ENCODE measurements at regions not wholly inside any gene's neighbourhood (a gene's known extent, or its start where the extent isn't known, plus 50 kb on each side); places are given as distances from the start of the nearest gene placed in this dataset.

DNA sequence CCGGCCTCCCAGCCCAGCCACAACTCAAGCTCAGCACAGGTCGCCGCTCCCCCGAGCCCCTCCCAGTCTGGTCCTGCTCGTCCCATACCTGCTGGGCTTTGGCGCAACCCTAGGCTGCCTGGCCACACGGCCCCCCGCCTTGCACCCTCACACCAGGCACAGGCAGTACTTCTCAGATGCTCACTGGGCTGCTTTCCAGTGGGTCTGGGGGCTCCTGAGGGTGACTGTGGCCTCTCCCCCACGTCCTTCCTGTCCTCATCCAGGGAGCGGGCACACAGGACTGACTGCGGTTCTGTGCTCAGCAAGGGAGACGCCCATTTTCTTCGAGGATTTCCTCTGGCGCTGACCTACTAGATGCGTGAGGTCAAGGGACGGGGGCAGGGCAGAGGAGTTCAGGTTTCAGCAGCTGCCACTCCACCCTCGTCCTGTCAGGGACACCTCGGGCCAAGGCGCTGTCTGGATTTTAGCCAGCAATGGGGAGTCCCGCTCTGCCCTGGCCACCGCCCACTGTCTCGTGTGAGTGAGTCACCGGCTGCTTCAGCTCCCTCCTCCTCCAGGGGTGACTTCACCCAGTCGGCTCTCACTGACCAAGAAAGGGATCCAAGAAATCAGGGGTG, 115.8 kb downstream of the NPIPB11 start (continued):
- TF ChIP-seq, protein P1, sequence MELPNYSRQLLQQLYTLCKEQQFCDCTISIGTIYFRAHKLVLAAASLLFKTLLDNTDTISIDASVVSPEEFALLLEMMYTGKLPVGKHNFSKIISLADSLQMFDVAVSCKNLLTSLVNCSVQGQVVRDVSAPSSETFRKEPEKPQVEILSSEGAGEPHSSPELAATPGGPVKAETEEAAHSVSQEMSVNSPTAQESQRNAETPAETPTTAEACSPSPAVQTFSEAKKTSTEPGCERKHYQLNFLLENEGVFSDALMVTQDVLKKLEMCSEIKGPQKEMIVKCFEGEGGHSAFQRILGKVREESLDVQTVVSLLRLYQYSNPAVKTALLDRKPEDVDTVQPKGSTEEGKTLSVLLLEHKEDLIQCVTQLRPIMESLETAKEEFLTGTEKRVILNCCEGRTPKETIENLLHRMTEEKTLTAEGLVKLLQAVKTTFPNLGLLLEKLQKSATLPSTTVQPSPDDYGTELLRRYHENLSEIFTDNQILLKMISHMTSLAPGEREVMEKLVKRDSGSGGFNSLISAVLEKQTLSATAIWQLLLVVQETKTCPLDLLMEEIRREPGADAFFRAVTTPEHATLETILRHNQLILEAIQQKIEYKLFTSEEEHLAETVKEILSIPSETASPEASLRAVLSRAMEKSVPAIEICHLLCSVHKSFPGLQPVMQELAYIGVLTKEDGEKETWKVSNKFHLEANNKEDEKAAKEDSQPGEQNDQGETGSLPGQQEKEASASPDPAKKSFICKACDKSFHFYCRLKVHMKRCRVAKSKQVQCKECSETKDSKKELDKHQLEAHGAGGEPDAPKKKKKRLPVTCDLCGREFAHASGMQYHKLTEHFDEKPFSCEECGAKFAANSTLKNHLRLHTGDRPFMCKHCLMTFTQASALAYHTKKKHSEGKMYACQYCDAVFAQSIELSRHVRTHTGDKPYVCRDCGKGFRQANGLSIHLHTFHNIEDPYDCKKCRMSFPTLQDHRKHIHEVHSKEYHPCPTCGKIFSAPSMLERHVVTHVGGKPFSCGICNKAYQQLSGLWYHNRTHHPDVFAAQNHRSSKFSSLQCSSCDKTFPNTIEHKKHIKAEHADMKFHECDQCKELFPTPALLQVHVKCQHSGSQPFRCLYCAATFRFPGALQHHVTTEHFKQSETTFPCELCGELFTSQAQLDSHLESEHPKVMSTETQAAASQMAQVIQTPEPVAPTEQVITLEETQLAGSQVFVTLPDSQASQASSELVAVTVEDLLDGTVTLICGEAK (IDR thresholded peaks at IDR 0.05) = 0 out of 2 replicates have a peak, but pooled peaks have one; percentile 13
- TF ChIP-seq, protein P1 (CRISPR knock-in tag; IDR thresholded peaks at IDR 0.05) = no peak
- TF ChIP-seq CEBPG (CRISPR knock-in tag; IDR thresholded peaks at IDR 0.05) (0 out of 2 replicates have a peak, but pooled peaks have one; percentile 36), CEBPG (tag; conservative IDR thresholded peaks at IDR 0.05 in 1 of 2, IDR thresholded peaks at IDR 0.05 in 1 of 2) (no peak), SMAD2 (IDR thresholded peaks at IDR 0.05; ENCODE audit: low read depth, low read length) (no peak), ZFX (CRISPR knock-in tag; IDR thresholded peaks at IDR 0.05) (peak; percentile 53), U2AF1 (optimal IDR thresholded peaks at IDR 0.05; ENCODE audit: low read depth, low read length) (no peak), SP1 (CRISPR knock-in tag; IDR thresholded peaks at IDR 0.05) (peak; percentile 84), ZNF766 (CRISPR knock-in tag; conservative IDR thresholded peaks at IDR 0.05) (0 out of 2 replicates have a peak, but pooled peaks have one; percentile 56)
- TF ChIP-seq, protein P2, sequence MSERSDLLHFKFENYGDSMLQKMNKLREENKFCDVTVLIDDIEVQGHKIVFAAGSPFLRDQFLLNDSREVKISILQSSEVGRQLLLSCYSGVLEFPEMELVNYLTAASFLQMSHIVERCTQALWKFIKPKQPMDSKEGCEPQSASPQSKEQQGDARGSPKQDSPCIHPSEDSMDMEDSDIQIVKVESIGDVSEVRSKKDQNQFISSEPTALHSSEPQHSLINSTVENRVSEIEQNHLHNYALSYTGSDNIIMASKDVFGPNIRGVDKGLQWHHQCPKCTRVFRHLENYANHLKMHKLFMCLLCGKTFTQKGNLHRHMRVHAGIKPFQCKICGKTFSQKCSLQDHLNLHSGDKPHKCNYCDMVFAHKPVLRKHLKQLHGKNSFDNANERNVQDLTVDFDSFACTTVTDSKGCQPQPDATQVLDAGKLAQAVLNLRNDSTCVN (CRISPR knock-in tag; IDR thresholded peaks at IDR 0.05) = no peak
- TF ChIP-seq, protein P3, sequence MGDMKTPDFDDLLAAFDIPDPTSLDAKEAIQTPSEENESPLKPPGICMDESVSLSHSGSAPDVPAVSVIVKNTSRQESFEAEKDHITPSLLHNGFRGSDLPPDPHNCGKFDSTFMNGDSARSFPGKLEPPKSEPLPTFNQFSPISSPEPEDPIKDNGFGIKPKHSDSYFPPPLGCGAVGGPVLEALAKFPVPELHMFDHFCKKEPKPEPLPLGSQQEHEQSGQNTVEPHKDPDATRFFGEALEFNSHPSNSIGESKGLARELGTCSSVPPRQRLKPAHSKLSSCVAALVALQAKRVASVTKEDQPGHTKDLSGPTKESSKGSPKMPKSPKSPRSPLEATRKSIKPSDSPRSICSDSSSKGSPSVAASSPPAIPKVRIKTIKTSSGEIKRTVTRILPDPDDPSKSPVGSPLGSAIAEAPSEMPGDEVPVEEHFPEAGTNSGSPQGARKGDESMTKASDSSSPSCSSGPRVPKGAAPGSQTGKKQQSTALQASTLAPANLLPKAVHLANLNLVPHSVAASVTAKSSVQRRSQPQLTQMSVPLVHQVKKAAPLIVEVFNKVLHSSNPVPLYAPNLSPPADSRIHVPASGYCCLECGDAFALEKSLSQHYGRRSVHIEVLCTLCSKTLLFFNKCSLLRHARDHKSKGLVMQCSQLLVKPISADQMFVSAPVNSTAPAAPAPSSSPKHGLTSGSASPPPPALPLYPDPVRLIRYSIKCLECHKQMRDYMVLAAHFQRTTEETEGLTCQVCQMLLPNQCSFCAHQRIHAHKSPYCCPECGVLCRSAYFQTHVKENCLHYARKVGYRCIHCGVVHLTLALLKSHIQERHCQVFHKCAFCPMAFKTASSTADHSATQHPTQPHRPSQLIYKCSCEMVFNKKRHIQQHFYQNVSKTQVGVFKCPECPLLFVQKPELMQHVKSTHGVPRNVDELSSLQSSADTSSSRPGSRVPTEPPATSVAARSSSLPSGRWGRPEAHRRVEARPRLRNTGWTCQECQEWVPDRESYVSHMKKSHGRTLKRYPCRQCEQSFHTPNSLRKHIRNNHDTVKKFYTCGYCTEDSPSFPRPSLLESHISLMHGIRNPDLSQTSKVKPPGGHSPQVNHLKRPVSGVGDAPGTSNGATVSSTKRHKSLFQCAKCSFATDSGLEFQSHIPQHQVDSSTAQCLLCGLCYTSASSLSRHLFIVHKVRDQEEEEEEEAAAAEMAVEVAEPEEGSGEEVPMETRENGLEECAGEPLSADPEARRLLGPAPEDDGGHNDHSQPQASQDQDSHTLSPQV (IDR thresholded peaks at IDR 0.05) = peak; percentile 40; the same call in 1 of the 2 replicates
- TF ChIP-seq, protein P4, sequence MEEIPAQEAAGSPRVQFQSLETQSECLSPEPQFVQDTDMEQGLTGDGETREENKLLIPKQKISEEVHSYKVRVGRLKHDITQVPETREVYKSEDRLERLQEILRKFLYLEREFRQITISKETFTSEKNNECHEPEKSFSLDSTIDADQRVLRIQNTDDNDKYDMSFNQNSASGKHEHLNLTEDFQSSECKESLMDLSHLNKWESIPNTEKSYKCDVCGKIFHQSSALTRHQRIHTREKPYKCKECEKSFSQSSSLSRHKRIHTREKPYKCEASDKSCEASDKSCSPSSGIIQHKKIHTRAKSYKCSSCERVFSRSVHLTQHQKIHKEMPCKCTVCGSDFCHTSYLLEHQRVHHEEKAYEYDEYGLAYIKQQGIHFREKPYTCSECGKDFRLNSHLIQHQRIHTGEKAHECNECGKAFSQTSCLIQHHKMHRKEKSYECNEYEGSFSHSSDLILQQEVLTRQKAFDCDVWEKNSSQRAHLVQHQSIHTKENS (CRISPR knock-in tag; IDR thresholded peaks at IDR 0.05) = no peak

Measured in K562 (cell line).